ENCODE measurements at regions not wholly inside any gene's neighbourhood (a gene's known extent, or its start where the extent isn't known, plus 50 kb on each side); places are given as distances from the start of the nearest gene placed in this dataset.

DNA sequence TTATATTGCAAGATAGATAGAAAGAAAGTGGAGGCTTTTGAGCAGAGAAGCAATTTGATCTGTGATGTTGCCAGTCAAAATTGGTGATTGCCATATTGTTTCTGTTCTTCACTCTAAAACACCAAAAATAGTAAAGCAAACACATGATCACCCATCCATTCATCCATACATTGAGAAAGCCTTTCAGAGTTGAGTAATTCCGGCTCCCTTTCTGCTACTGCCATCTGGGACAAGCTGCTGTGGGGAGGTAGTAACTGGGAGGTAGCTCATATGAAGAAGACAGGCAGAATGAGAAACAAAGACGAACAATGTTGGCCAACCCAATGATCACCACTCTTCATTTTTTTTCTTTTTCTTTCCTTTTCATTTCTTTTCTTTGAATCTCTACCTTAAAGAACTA, 51.1 kb upstream of the HBS1L start:
- TF ChIP-seq, protein P1, sequence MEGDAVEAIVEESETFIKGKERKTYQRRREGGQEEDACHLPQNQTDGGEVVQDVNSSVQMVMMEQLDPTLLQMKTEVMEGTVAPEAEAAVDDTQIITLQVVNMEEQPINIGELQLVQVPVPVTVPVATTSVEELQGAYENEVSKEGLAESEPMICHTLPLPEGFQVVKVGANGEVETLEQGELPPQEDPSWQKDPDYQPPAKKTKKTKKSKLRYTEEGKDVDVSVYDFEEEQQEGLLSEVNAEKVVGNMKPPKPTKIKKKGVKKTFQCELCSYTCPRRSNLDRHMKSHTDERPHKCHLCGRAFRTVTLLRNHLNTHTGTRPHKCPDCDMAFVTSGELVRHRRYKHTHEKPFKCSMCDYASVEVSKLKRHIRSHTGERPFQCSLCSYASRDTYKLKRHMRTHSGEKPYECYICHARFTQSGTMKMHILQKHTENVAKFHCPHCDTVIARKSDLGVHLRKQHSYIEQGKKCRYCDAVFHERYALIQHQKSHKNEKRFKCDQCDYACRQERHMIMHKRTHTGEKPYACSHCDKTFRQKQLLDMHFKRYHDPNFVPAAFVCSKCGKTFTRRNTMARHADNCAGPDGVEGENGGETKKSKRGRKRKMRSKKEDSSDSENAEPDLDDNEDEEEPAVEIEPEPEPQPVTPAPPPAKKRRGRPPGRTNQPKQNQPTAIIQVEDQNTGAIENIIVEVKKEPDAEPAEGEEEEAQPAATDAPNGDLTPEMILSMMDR (conservative IDR thresholded peaks at IDR 0.05 in 1 of 2, IDR thresholded peaks at IDR 0.05 in 1 of 2; ENCODE audit: low read depth in 1 of 2, low read length in 2 of 2) = no peak
- TF ChIP-seq EZH2 (IDR thresholded peaks at IDR 0.05; ENCODE audit: low read length, missing control alignments) = no peak
